HG02970 (cell line): ENCODE measurements at regions not wholly inside any gene's neighbourhood (a gene's known extent, or its start where the extent isn't known, plus 50 kb on each side); places are given as distances from the start of the nearest gene placed in this dataset.

Experiments used
- ATAC-seq: cut with Tn5 transposase; IDR thresholded peaks from one replicate; pipeline ENCODE4 v1.9.1; 2021; ENCODE audit warnings: mild to moderate bottlenecking, moderate library complexity, moderate number of reproducible peaks; ENCODE audit not compliant: unreplicated experiment, low FRiP score

DNA sequence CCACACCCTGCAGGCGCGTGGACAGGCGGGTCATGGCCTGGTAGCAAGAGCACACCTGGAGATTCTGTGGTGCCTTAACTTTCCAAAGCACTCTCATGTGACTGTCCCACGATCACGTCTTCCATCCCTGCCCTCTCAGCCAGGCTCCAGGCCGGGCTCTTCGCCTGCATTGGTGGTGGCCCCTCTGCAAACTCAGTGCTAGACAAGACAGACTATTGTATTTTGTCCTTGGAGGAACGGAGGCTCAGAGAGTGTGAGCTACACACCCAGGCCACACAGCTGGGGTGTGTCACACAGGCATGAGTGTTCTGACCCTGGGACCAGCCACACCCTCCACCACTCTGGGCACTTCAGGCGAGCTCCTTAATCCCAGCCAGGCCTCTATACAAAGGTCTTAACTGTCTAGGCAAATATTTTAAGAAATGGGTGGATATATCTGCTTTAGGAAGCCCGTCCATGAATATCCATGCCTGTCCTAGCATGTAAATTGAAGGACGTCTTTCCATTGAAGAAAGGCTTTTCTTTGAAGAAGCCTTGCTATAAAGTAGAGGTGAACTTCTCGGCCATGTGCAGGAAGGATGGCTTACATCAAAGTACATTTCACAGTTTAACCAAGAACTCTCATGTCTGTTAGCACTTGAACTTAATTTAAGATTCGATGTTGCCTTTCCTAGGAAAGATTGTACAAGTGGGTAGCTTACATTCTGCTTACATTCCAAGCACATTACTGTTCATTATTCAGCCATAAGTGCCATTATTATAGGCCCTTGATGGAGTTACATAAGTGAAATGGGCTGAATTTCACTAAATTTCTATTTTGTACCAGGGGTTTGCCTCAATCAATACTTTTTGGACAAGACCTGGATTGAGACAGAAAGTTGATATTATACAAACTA, 263.9 kb downstream of the DLL1 start:
- no peak for ATAC-seq

DNA sequence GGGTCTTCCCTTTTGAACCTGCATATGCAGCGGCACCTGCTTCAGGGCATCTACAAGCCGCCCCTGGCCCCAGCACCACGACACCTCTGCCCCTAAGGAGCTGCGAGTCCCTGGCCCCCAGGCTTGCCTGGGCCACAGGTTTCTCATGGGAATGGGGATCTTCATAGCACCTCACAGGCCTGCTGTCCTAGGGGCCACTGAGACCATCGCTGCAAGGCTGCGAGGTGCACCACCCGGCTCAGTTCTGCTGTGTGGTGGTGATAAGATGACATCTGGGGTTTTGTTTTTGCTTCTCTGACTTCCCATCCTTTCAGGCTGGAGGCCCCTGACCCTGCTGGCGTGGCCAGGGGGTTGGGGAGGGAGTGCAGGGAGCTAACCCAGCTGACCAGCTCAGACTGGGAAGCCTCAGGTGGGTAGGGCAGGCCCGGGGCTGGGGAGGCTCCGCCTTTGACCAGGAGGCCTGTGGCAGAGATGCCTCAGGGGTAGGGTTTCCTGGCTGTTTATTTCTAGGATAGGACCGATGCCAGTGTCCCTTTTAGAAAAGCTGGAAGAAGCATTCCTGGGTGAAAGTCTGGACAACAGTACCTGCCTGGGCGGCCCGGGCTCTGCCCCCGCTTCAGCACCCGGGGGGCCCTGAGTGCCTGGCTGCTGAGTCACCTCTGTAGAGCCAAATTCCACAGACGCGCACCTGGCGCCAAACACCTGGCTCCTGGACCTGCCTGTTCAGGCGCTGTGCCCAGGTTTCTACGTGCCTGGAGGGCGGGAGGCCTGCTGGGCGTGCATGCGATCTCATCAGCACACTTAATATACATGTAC, 264.7 kb downstream of the DLL1 start:
- ATAC-seq, result no peak

DNA sequence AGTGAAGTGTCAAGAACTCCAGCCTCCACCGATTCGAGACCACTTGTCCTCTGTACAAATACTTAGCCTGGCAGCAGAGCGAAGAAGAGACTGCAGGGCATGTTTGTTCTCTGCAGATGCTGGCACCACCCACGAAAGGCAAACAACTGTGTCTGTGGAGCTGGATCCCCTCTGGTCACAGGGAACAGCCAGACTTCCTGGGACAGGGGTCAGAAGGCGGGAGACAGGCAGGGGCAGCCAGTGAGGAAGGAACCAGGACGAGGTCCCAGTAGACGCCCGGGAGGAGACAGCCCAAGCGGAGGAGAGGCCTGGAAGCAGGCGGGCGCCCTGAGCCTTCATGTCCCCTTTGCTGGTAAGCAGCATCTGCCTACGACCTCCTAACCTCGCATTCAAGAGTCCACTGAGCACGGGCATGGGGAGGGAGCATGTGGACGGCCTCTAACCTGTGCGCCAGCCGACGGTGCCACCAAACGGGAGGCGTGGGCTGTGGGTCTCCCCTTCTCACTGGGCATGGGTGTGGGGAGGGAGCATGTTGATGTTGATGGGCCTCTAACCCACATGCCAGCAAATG, 265.5 kb downstream of the DLL1 start:
- ATAC-seq, result no peak

DNA sequence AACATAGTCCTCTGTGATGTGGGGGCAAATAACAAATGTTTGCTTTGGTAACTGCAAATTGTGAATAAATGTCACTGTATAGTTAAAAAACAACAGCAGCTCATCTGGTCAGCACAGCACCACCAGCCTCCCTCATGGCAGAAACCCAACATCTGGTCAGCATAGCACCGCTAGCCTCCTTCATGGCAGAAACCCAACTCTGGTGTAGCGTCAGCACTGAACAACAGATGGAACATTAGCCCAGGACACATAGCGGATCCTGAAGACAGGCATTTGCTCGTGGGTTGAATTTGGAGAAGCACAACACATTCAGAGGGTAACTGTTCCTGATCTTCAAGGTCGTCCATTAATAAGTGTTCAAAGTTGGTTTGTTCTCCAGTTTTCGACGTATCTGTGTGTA, 265.9 kb downstream of the DLL1 start:
- ATAC-seq, result no peak

DNA sequence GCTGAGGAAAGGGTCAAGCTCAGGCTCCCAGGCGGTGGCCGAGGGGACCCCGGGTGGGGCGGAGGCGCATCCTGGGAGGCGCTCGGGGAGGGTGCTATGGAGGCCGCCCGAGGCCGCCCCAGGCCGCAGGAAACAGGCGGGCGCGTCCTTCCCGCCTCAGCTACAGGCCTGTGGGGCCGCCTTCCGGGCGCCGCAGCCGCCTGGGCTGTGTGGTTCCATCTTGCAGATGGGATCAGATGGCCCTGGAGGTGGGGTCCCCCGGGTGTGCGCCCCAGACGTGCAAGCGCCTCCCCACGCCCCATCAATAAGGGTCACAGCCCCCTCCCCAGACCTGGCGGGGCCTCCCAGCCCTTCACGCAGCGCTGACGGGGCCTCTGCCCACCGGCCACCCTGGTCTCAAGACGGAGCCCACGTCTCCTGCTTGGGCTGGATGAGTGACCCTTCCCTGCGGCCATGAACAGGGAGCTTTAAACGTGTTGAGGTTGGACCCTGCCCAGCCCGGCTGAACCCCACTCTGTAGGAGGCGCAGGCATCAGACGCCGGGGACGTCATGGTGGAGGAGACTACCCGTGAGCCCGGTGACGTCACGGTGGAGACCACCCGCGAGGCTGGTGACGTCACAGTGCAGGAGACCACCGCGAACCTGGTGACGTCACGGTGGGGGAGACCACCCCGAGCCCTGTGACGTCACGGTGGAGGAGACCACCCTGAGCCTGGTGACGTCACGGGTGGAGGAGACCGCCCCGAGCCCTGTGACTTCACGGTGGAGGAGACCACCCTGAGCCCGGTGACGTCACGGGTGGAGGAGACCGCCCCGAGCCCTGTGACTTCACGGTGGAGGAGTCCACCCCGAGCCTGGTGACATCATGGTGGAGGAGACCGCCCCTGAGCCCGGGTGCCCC, 267.0 kb downstream of the DLL1 start:
- ATAC-seq, result no peak

DNA sequence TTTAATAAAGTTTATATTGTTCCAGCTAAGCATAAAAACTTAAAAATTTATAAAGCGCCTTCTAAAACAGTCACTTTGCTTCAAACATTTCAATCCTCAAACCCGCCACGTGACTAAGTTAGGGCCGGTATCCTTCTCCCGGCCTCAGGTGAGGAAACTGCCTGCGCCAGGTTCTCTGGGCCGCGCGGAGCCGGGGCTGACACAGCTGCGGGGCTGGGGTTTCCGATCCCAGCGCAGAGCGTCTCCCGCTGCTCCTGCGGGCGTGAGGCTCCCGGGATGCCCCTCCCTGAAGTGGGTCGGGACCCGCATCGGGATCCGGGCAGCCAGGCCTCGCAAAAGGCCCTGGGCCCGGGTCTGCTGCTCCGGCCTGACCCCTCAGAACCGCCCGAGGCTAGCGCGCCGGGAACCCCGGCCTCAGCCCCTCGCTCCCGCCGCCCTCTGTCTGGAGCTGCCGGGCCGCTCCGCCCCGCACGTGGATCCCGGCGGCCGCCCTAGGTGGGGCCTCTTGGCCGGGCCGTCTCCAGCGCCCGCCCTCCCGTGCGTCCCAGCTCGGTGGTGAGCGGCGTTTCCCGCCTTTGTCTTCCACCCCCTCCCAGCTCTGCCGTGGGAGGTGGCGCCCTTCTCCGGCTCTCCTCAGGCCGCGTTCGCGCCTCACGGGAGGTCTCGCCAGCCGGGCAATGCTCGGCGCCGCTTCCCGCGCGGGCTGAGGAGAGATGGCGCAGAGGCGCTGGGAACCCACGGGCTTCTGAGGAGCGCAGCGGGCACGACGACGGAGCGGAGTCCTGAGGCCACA, 267.9 kb downstream of the DLL1 start:
- ATAC-seq, result no peak

DNA sequence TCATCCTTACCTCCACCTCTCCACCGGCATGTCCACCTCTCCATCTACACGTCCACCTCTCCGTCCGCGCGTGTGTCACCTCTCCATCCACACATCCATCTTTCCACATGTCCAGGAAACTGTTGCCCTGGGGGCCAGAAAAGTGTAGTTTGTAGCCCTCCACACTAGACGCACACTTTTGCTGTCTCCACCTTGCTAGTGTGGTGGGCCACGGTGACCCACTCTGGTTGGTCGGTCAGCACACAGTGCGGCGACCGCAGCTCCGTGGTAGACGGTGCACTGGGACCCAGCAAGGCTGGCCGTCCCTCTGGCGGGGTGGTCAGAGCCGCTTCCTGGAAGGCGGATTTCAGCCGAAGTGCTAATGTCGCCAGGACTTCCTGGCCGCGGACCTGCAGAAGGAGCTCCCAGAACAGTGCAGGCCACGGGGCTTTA, 268.6 kb downstream of the DLL1 start:
- ATAC-seq, result no peak

DNA sequence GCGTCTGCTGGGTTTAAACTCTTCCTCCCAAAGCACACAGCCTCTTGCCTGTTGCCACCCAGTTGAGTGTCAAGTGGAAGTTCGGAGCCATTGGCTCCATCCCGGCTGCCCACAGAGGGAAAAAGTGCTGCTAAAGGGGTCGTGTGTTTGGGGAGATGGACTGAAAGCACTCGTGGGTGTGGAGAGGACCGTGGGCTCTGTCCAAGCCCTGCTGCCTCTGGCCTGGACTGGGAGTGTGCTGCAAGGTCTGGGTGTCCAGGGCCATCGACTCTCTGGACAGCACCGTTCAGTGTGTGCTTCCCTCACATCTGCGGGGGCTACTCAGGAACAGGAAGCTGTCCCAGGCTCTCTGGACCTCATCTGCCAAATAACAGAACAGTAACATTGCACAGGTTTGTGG, 269.3 kb downstream of the DLL1 start:
- ATAC-seq, result no peak

DNA sequence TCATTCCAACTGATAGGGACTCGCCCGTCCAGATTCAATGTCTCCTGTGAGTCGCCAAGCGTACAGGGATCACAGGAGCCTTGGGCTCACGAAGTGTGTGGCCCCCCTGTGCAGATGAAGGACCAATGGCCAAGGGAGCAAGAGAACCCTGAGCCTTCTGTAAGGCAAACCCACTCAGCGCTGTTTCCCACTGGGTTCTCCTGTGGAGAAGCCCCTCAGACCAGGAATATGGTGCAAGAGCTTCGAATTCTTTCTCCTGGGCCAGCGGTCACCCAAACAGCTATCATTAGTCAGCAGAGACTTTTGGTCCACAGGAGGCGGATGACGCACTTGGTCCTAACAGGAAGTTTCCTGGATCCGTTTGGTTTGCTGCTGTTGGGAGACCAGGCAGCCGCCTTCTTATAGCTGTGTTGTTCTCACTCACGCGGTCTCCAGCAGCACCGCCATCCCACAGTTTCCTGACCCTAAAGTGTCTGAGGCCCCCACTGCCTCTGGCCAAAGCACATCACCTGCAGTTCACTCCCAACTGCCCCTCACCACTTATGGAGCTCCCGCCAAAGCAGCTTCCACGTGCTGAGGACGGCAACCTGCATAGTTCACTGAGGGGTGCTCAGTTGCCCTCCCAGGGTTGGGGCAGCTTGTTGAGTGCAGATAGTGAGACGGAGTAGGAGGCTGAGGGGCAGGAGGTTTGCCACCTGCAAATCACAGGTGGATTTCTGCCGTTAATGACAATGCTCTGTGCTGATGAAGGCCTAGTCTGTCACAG, 268.6 kb downstream of the ERMARD start:
- no peak for ATAC-seq

DNA sequence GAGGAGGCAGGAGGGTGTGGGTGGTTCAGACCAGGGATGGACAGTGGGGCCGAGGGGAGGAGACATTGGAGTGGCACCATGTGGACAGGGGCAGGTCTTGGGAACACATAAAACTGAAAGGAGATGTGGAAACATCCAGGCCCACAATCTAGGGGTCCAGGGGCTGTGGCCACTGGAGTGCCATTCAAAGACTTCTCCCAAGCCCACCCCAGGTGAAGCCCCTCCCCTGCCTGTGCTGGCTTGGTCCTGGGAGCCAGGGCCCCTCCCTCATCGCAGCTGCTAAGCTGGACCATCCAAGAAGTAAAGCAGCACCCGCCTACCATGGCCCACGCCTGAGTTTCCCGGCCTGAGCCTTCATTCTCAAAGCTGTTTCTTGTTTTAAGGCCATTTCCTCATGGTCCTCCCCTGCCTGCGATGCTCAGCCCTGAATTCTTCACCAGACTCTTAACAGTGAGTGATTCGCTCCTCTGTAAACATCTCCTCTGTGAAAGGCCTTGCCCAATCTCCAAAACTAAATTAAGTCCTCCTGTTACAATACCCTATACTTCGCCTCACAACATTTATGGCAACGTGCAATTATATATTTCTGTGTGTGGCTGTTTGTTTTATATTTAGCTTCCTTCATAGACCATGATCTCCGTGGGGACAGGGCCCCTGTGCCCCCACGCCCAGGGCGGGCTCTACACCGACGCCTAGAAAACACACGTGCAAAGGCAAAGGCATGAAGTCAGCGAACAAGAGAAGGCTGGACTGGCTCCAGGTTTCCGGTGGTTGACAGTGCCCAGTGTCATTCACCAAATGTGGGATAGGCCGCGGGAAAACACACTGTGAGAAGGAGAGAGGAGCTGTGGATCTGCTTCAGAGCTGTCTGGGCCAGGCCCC, 267.8 kb downstream of the ERMARD start:
- no peak for ATAC-seq

DNA sequence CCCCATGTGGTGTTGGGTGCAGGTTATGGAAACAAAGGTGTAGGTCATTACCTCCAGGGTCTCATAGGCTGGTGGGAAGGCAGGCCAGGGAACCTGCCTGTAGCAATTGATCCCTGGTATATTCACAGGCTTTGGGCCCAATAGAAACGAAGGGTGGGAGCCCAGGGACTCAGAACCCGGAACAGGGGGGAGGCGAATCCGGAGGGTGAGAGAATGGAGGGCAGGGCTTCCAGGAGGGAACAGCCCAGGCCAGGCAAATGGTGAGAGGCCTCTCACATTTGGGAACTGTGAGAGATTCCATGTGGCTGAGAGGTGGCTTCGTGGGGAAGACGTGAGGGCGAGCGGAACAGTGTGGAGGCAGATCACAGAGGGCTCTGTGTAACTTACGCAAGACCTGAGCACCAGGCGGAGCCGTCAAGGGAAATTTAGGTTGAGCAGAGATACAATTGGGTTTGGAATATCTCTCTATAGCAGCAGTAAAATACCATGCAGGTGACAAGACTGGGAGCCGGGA, 267.1 kb downstream of the ERMARD start:
- ATAC-seq, result no peak

DNA sequence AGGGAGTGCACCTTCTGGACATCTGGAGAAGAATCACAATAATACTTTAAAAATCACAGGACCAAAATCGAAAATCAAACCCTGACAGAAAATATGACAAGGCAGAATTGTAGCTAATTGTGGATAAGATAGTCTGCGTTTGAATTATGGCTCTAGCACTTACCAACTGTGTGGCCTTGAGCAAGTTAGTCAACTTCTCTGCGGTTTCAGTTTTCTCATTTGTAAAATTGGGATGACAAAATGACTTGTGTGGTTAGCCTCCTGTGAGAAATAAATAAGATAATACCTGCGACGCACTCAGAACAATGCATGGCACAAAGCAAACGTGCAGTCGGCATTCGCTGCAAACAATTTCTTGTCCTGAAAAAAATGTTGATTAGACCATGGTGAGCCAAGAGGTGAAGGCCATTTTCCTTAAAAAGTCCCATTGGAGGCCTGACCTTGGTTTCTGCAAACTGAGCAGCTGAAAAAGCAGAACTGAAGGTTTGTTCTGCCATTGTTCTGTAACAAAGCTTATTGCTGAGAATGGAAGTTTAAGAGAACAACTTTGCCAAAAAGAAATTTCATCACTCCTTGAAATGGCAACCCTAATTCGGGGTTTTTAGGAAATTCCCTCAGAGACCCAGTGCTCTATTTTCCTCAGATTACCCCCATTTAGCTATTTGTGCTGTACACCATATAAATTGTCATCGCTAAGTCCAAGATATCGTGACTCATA, 266.3 kb downstream of the ERMARD start:
- ATAC-seq, result no peak

DNA sequence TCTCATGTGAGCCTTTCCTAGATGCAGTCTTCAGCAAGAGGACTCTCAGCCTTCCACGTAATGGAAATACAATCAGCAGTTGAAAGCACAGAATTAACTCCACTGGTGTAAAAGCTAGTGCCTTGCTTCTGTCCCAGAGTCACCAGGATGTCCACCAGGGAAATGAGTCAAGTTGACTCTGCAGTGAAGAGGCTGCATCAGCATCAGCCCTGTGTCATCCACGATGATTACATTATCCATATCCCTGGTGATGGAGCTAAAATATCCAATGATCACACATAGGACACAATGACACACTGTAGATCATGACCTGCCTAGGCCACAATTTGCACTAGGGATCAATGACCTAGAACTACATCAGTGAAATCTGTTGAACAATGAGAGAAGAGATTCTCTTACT, 262.4 kb downstream of the ERMARD start:
- ATAC-seq, result no peak

DNA sequence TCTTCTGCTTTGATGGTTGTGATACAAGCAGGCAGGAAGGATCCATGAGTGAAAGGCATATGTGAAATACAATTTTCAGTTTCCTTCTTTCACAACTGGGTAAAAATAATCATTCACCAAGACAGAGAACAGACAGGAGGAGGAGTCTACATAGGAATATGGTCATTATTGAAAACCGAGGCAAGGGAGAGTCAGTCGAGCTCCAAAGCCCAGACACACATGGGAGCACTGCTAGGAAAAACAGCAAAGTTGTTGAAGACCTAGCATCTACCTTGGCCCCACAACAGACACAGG, 260.6 kb downstream of the ERMARD start:
- ATAC-seq, result no peak

DNA sequence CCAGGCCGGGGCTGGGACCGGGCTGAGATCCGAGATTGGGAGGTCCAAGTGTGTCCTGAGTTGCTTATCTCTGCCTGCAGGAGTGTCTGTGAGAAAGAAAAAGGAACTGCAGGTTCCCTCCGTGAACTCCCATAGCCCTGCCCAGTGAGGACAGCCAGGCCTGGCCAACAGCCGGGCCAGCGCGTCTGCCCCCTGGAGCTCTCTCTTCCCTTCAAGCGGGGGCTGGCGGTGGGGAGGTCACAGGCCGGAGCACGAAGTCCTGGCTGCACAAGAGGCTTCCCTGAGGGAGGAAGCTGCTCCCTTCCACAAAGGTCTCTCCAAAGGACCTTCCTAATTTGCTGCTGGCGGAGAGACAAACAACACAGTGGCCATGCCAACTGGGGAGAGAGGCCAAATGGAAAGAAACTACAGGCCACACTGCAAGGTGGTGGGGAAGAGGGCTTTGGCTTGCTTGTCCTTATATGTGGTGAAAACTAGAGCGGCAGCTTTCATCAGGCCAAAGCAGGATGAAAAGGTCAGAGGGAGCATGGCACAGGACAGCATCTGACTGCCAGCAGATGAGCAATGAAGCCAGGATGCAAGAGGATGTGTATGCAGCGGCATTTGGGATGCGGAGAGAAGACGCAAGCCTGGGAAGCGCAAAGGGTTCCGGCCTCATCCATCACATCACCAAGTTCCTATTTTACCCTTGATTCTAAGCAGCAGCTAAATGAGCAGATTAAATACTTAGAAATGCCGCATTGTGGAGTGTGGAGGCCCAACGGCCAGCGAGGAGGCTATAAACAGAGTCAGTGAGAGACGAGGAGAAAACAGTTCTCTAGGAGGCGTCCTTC, 260.0 kb downstream of the ERMARD start:
- ATAC-seq, result no peak

DNA sequence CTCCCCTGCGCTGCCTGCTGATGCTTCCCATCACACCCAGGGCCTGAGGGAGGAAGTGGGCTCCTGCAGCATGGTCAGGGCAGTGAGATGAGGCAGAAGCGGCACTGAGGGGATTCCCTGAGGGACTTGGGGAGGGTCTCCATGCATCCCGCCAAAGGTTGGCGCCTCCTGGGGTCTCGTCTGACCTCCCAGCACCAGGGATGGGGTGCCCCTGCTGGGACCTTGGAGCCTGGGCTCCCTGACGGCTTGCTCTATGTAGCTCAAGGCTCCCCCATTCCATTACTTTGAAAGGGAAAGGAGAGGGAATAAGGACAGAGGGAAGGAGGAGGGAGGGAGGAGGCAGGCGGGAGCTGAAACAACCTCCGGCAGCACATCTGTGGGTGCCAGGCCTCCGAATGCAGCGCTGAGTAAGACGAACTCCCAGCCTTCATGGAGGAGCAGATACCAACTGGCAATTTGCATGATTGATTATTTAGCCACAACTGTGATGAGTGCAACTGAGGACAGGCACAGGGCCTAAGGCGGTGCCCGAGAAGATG, 259.3 kb downstream of the ERMARD start:
- no peak for ATAC-seq
